Hepatocyte (in vitro differentiated cells): ENCODE measurements at regions not wholly inside any gene's neighbourhood (a gene's known extent, or its start where the extent isn't known, plus 50 kb on each side); places are given as distances from the start of the nearest gene placed in this dataset.

Experiments used
- DNase-seq: peaks from one replicate; pipeline ENCODE4 v3.0.0-alpha.2; 2016; ENCODE audit warnings: low spot score
- H2AFZ ChIP-seq: fragments of 200-600 bp; sonication (generic); 2 replicates; pipeline ENCODE4 v1.6.0; 2016; ENCODE audit warnings: antibody characterized with exemption, mild to moderate bottlenecking
- H3K27ac ChIP-seq: fragments of 200-600 bp; sonication (generic); 2 replicates; pipeline ENCODE4 v1.5.1; 2016; ENCODE audit warnings: mild to moderate bottlenecking
- H3K27me3 ChIP-seq: fragments of 200-600 bp; sonication (generic); 2 replicates; pipeline ENCODE4 v1.6.1; 2016
- H3K36me3 ChIP-seq: fragments of 200-600 bp; sonication (generic); replicated peaks from 2 replicates; pipeline ENCODE4 v1.5.1; 2016; ENCODE audit warnings: low read depth; ENCODE audit not compliant: insufficient read depth
- H3K4me1 ChIP-seq: fragments of 200-600 bp; sonication (generic); 2 replicates; pipeline ENCODE4 v1.5.1; 2016; ENCODE audit warnings: mild to moderate bottlenecking, moderate library complexity; ENCODE audit not compliant: insufficient read depth
- H3K4me2 ChIP-seq: fragments of 200-600 bp; sonication (generic); 2 replicates; pipeline ENCODE4 v1.6.0; 2016
- H3K4me3 ChIP-seq: fragments of 200-600 bp; sonication (generic); 2 replicates; pipeline ENCODE4 v1.5.1; 2016; ENCODE audit warnings: mild to moderate bottlenecking
- H3K79me2 ChIP-seq: fragments of 200-600 bp; sonication (generic); 2 replicates; pipeline ENCODE4 v1.6.0; 2017; ENCODE audit warnings: mild to moderate bottlenecking
- H3K9me2 ChIP-seq: fragments of 200-600 bp; sonication (generic); replicated peaks from 2 replicates; pipeline ENCODE4 v1.6.0; 2017; ENCODE audit warnings: mild to moderate bottlenecking; ENCODE audit not compliant: insufficient read depth
- H3K9me3 ChIP-seq: fragments of 200-600 bp; sonication (generic); 2 replicates; pipeline ENCODE4 v1.5.1; 2016; ENCODE audit warnings: low read depth, mild to moderate bottlenecking
- H4K20me1 ChIP-seq: fragments of 200-600 bp; sonication (generic); 2 replicates; pipeline ENCODE4 v1.6.0; 2016; ENCODE audit warnings: mild to moderate bottlenecking; ENCODE audit not compliant: insufficient read depth, poor library complexity, severe bottlenecking
- EZH2 ChIP-seq: fragments of 200-600 bp; sonication (generic); IDR thresholded peaks from 2 replicates; pipeline ENCODE4 v1.6.1; 2016; ENCODE audit warnings: antibody characterized with exemption, mild to moderate bottlenecking, borderline replicate concordance
- EZH2phosphoT487 ChIP-seq: fragments of 200-600 bp; sonication (generic); IDR thresholded peaks from one replicate; pipeline ENCODE4 v1.6.1; 2018; ENCODE audit warnings: antibody characterized with exemption, mild to moderate bottlenecking, low read depth, moderate library complexity; ENCODE audit not compliant: unreplicated experiment, severe bottlenecking
- WGBS: methylation state at CpG from one replicate; pipeline ENCODE4 v1.1.6; 2016; ENCODE audit warnings: low lambda C conversion rate; ENCODE audit errors: missing lambda C conversion rate; 5-methylcytosine and 5-hydroxymethylcytosine counted together
- TF ChIP-seq, protein P1 (sequence below): fragments of 200-600 bp; sonication (generic); IDR thresholded peaks from 2 replicates; pipeline ENCODE4 v1.5.1; 2016; ENCODE audit warnings: antibody characterized with exemption, mild to moderate bottlenecking; ENCODE audit not compliant: poor library complexity

DNA sequence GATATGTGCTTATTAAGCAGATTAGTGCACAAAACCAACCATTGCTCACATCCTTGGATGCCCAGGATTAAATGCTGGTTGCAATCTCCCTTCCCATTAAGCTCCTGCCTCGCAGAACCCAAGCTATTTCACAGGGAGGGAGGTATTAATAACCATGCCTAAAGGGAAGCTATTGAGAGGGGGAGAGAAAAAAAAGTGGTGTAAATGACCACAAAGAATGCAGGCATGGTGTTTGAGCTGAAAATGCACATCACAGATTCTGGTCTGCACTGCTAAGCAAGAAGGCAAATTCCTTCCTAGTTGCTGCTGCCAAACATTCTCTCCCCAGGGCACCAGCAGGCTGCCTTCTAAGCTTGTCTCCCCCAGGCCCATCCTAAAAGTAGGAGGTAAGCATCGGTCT, 92.0 kb upstream of the ISX start:
- no peak overlapping the region for H2AFZ ChIP-seq
- H3K4me2 ChIP-seq = no peak overlapping the region
- TF ChIP-seq EZH2phosphoT487 = no peak
- no peak for TF ChIP-seq EZH2
- TF ChIP-seq, protein P1, sequence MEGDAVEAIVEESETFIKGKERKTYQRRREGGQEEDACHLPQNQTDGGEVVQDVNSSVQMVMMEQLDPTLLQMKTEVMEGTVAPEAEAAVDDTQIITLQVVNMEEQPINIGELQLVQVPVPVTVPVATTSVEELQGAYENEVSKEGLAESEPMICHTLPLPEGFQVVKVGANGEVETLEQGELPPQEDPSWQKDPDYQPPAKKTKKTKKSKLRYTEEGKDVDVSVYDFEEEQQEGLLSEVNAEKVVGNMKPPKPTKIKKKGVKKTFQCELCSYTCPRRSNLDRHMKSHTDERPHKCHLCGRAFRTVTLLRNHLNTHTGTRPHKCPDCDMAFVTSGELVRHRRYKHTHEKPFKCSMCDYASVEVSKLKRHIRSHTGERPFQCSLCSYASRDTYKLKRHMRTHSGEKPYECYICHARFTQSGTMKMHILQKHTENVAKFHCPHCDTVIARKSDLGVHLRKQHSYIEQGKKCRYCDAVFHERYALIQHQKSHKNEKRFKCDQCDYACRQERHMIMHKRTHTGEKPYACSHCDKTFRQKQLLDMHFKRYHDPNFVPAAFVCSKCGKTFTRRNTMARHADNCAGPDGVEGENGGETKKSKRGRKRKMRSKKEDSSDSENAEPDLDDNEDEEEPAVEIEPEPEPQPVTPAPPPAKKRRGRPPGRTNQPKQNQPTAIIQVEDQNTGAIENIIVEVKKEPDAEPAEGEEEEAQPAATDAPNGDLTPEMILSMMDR = no peak
- H3K9me2 ChIP-seq = no peaks in the 10 kb centered on the region
- H3K36me3 ChIP-seq = no peaks in the 10 kb centered on the region
- WGBS = 54% methylated on average over 2 of the region's 2 CpGs
- H3K27me3 ChIP-seq = no peaks in the 10 kb centered on the region
- no peaks in the 10 kb centered on the region for H3K4me1 ChIP-seq
- H4K20me1 ChIP-seq = no peaks in the 10 kb centered on the region
- H3K27ac ChIP-seq = no peak overlapping the region
- H3K4me3 ChIP-seq = no peak overlapping the region
- no peaks in the 10 kb centered on the region for H3K79me2 ChIP-seq
- no peaks in the 10 kb centered on the region for H3K9me3 ChIP-seq
- DNase-seq = no peak

DNA sequence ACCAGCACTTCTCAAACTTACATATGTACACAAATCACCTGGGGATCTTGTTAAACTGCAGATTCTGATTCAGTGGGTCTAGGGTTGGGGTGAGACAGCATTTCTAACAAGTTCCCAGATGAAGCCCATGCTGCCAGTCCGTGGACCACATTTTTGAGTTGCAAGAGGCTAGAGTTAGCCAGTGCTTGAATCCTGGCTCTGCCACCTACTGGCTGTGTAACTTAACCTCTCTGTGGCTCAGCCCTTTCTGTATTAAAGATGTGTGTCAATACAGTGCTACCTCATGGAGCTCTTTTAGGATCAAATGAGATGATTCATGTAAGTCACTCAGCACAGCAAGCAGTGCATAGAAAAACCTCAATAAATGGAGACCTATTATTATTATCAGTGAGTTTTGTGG, 90.2 kb upstream of the ISX start:
- no peak for TF ChIP-seq EZH2phosphoT487
- TF ChIP-seq, protein P1 = peak; percentile 11
- WGBS = 50% methylated on average over 1 of the region's 1 CpG
- H3K27me3 ChIP-seq = no peaks in the 10 kb centered on the region
- H3K9me3 ChIP-seq = no peaks in the 10 kb centered on the region
- no peaks in the 10 kb centered on the region for H3K9me2 ChIP-seq
- H3K4me3 ChIP-seq = no peak overlapping the region
- no peaks in the 10 kb centered on the region for H3K4me1 ChIP-seq
- H2AFZ ChIP-seq = no peak overlapping the region
- no peak overlapping the region for H3K4me2 ChIP-seq
- no peak overlapping the region for H3K27ac ChIP-seq
- no peak for DNase-seq
- H3K79me2 ChIP-seq = no peaks in the 10 kb centered on the region
- H4K20me1 ChIP-seq = no peaks in the 10 kb centered on the region
- H3K36me3 ChIP-seq = no peaks in the 10 kb centered on the region

GRCh38 chr22:34976474-34976873, 89.5 kb upstream of the ISX start:
- H3K4me3 ChIP-seq = no peak overlapping the region
- no peaks in the 10 kb centered on the region for H3K9me3 ChIP-seq
- H3K27ac ChIP-seq = no peak overlapping the region
- no peaks in the 10 kb centered on the region for H3K27me3 ChIP-seq
- no peak overlapping the region for H2AFZ ChIP-seq
- 86% methylated on average over 4 of the region's 4 CpGs for WGBS
- no peak overlapping the region for H3K4me2 ChIP-seq
- no peaks in the 10 kb centered on the region for H4K20me1 ChIP-seq
- H3K4me1 ChIP-seq = no peaks in the 10 kb centered on the region
- H3K9me2 ChIP-seq = no peaks in the 10 kb centered on the region
- no peaks in the 10 kb centered on the region for H3K36me3 ChIP-seq
- no peak for TF ChIP-seq EZH2
- TF ChIP-seq EZH2phosphoT487 = no peak
- TF ChIP-seq, protein P1 = no peak
- no peaks in the 10 kb centered on the region for H3K79me2 ChIP-seq
- DNase-seq = no peak

- no peak overlapping the region for H2AFZ ChIP-seq
- no peaks in the 10 kb centered on the region for H3K4me1 ChIP-seq
- no peaks in the 10 kb centered on the region for H4K20me1 ChIP-seq
- TF ChIP-seq EZH2 = no peak
- TF ChIP-seq, protein P1 = no peak
- no peak for TF ChIP-seq EZH2phosphoT487
- H3K9me3 ChIP-seq = no peaks in the 10 kb centered on the region
- H3K79me2 ChIP-seq = no peaks in the 10 kb centered on the region
- H3K36me3 ChIP-seq = no peaks in the 10 kb centered on the region
- no peaks in the 10 kb centered on the region for H3K9me2 ChIP-seq
- H3K4me3 ChIP-seq = no peak overlapping the region
- DNase-seq = no peak
- H3K4me2 ChIP-seq = no peak overlapping the region
- no peak overlapping the region for H3K27ac ChIP-seq
- 74% methylated on average over 2 of the region's 2 CpGs for WGBS
- no peaks in the 10 kb centered on the region for H3K27me3 ChIP-seq
Observed at GRCh38 chr22:34976886-34977285, 89.1 kb upstream of the ISX start.
